Suprapubic skin (tissue), 4 donors: ENCODE measurements at regions not wholly inside any gene's neighbourhood (a gene's known extent, or its start where the extent isn't known, plus 50 kb on each side); places are given as distances from the start of the nearest gene placed in this dataset.

Experiments used
- DNase-seq, 2 donors: peaks; one replicate each; pipeline ENCODE4 v3.0.0-alpha.2; 2019; ENCODE audit warnings: low spot score in 2 of 2
- H3K27ac ChIP-seq: fragments of 200-600 bp; sonication (generic); one replicate; pipeline ENCODE4 v1.5.1; 2019
- H3K27me3 ChIP-seq: fragments of 200-600 bp; sonication (generic); one replicate; pipeline ENCODE4 v1.5.1; 2019
- H3K36me3 ChIP-seq: fragments of 200-600 bp; sonication (generic); one replicate; pipeline ENCODE4 v1.5.1; 2019
- H3K4me1 ChIP-seq: fragments of 200-600 bp; sonication (generic); one replicate; pipeline ENCODE4 v1.5.1; 2019
- H3K4me3 ChIP-seq: fragments of 200-600 bp; sonication (generic); one replicate; pipeline ENCODE4 v1.5.1; 2019; ENCODE audit warnings: mild to moderate bottlenecking
- H3K9me3 ChIP-seq: fragments of 200-600 bp; sonication (generic); one replicate; pipeline ENCODE4 v1.5.1; 2019
- CTCF ChIP-seq, 2 donors: fragments of 200-600 bp in 1 of 2; fragments of 450-650 bp in 1 of 2; sonication (generic) in 1 of 2; IDR thresholded peaks; one replicate each; pipeline ENCODE4 v1.5.1; 2016 to 2019; ENCODE audit warnings: antibody characterized with exemption in 2 of 2, mild to moderate bottlenecking in 1 of 2, moderate library complexity in 1 of 2
- EP300 ChIP-seq: sonication (generic); formaldehyde crosslinking; IDR thresholded peaks from one replicate; pipeline ENCODE4 v1.6.1; 2017; ENCODE audit warnings: antibody characterized with exemption
- POLR2A ChIP-seq, 2 donors: fragments of 450-650 bp; IDR thresholded peaks; one replicate each; pipeline ENCODE4 v1.6.1; 2017; ENCODE audit warnings: antibody characterized with exemption in 2 of 2, mild to moderate bottlenecking in 2 of 2, moderate library complexity in 2 of 2
- POLR2AphosphoS5 ChIP-seq, 3 donors: sonication (generic); formaldehyde crosslinking; IDR thresholded peaks; one replicate each; pipeline ENCODE4 v1.6.1; 2017; ENCODE audit warnings: antibody characterized with exemption in 3 of 3
- WGBS: methylation state at CpG from one replicate; pipeline ENCODE4 v1.1.5; 2018; 5-methylcytosine and 5-hydroxymethylcytosine counted together

- 63% methylated on average over 13 of the region's 13 CpGs for WGBS
- TF ChIP-seq POLR2A (IDR thresholded peaks at IDR 0.05) = no peak
- TF ChIP-seq EP300 = no peak
- TF ChIP-seq CTCF (IDR thresholded peaks at IDR 0.05) = no peak
- no peak for TF ChIP-seq POLR2AphosphoS5 (IDR thresholded peaks at IDR 0.05)
- Histone ChIP-seq H3K27ac (no peak overlapping the region), H3K27me3 (peaks cover 14% of the 10 kb centered on the region), H3K4me1 (no peaks in the 10 kb centered on the region), H3K36me3 (no peaks in the 10 kb centered on the region), H3K4me3 (no peak overlapping the region), H3K9me3 (no peaks in the 10 kb centered on the region)
- no peak for DNase-seq
Observed at GRCh38 chr10:128422190-128422589, 296.0 kb upstream of the MKI67 start.

GRCh38 chr10:128422999-128423398 lies 296.8 kb upstream of the MKI67 start:
- Histone ChIP-seq H3K4me3 (no peak overlapping the region), H3K27ac (no peak overlapping the region), H3K9me3 (no peaks in the 10 kb centered on the region), H3K27me3 (peaks cover 14% of the 10 kb centered on the region), H3K36me3 (no peaks in the 10 kb centered on the region), H3K4me1 (no peaks in the 10 kb centered on the region)
- no peak for DNase-seq
- 88% methylated on average over 5 of the region's 5 CpGs for WGBS
- TF ChIP-seq POLR2A (IDR thresholded peaks at IDR 0.05) = no peak
- no peak for TF ChIP-seq POLR2AphosphoS5 (IDR thresholded peaks at IDR 0.05)
- no peak for TF ChIP-seq CTCF (IDR thresholded peaks at IDR 0.05)
- no peak for TF ChIP-seq EP300

GRCh38 chr10:128429321-128429720 lies 303.1 kb upstream of the MKI67 start:
- WGBS = 64% methylated on average over 10 of the region's 10 CpGs
- H3K36me3 ChIP-seq = no peaks in the 10 kb centered on the region
- no peaks in the 10 kb centered on the region for H3K4me1 ChIP-seq
- no peak overlapping the region for H3K4me3 ChIP-seq
- H3K27ac ChIP-seq = no peak overlapping the region
- peaks cover 24% of the 10 kb centered on the region for H3K27me3 ChIP-seq
- no peaks in the 10 kb centered on the region for H3K9me3 ChIP-seq
- TF ChIP-seq CTCF (IDR thresholded peaks at IDR 0.05) (no peak), POLR2A (IDR thresholded peaks at IDR 0.05) (no peak), EP300 (no peak), POLR2AphosphoS5 (IDR thresholded peaks at IDR 0.05) (no peak)
- no peak for DNase-seq

- Histone ChIP-seq H3K27ac (no peak overlapping the region), H3K9me3 (no peaks in the 10 kb centered on the region), H3K27me3 (peaks cover 31% of the 10 kb centered on the region), H3K4me3 (no peak overlapping the region), H3K4me1 (no peaks in the 10 kb centered on the region), H3K36me3 (no peaks in the 10 kb centered on the region)
- TF ChIP-seq CTCF (IDR thresholded peaks at IDR 0.05) = no peak
- TF ChIP-seq POLR2A (IDR thresholded peaks at IDR 0.05) = no peak
- TF ChIP-seq EP300 = no peak
- TF ChIP-seq POLR2AphosphoS5 (IDR thresholded peaks at IDR 0.05) = no peak
- DNase-seq = no peak
- WGBS = 72% methylated on average over 21 of the region's 33 CpGs
Observed at GRCh38 chr10:128429835-128430513, 303.8 kb upstream of the MKI67 start.

- Histone ChIP-seq H3K9me3 (no peaks in the 10 kb centered on the region), H3K27me3 (peaks cover 39% of the 10 kb centered on the region), H3K4me3 (no peak overlapping the region), H3K36me3 (no peaks in the 10 kb centered on the region), H3K27ac (no peak overlapping the region), H3K4me1 (no peaks in the 10 kb centered on the region)
- 76% methylated on average over 12 of the region's 12 CpGs for WGBS
- TF ChIP-seq POLR2AphosphoS5 (IDR thresholded peaks at IDR 0.05) (no peak), POLR2A (IDR thresholded peaks at IDR 0.05) (no peak), CTCF (IDR thresholded peaks at IDR 0.05) (no peak)
- DNase-seq = no peak
Observed at GRCh38 chr10:128431083-128431482, 304.9 kb upstream of the MKI67 start.
